ENCODE measurements at regions not wholly inside any gene's neighbourhood (a gene's known extent, or its start where the extent isn't known, plus 50 kb on each side); places are given as distances from the start of the nearest gene placed in this dataset.

GRCh38 chr17:71633391-71633849 is 487.4 kb upstream of the SOX9 start:
- H3K9me3 ChIP-seq = no peaks in the 10 kb centered on the region
- intact Hi-C loops (cut with DNase I; ENCODE audit: low total_unique reads) = no loop called here
- 17 to 34% (median 23%) methylated on average over 4 of the region's 4 CpGs for WGBS, 5 donors
- no peak for DNase-seq
- TF ChIP-seq POLR2A (IDR thresholded peaks at IDR 0.05) (no peak), CTCF (IDR thresholded peaks at IDR 0.05) (no peak), POLR2AphosphoS5 (IDR thresholded peaks at IDR 0.05) (no peak), EP300 (IDR thresholded peaks at IDR 0.05) (no peak)
- no peaks in the 10 kb centered on the region for H3K36me3 ChIP-seq
- no peak overlapping the region for H3K27ac ChIP-seq
- H3K4me3 ChIP-seq = no peak overlapping the region
- H3K27me3 ChIP-seq = no peaks in the 10 kb centered on the region
- peaks cover 0 to 15% (median 3%) of the 10 kb centered on the region in 4 donors for H3K4me1 ChIP-seq

- Histone ChIP-seq H3K4me3 (no peak overlapping the region), H3K27me3 (no peaks in the 10 kb centered on the region), H3K4me1 (peaks cover 0 to 15% (median 3%) of the 10 kb centered on the region in 4 donors), H3K27ac (no peak overlapping the region), H3K9me3 (no peaks in the 10 kb centered on the region), H3K36me3 (no peaks in the 10 kb centered on the region)
- 44 to 76% (median 62%) methylated on average over 1 of the region's 1 CpG for WGBS, 5 donors
- intact Hi-C loops (cut with DNase I; ENCODE audit: low total_unique reads) = no loop called here
- no peak for DNase-seq
- TF ChIP-seq POLR2AphosphoS5 (IDR thresholded peaks at IDR 0.05) (no peak), EP300 (IDR thresholded peaks at IDR 0.05) (no peak), CTCF (IDR thresholded peaks at IDR 0.05) (no peak), POLR2A (IDR thresholded peaks at IDR 0.05) (no peak)
Measured at GRCh38 chr17:71634376-71634775, 486.4 kb upstream of the SOX9 start.

- no peak overlapping the region for H3K27ac ChIP-seq
- DNase-seq = no peak
- no peaks in the 10 kb centered on the region for H3K36me3 ChIP-seq
- intact Hi-C loops (cut with DNase I; ENCODE audit: low total_unique reads) = no loop called here
- H3K4me1 ChIP-seq = peaks cover 0 to 15% (median 3%) of the 10 kb centered on the region in 4 donors
- no peaks in the 10 kb centered on the region for H3K27me3 ChIP-seq
- WGBS, 5 donors = 56 to 70% (median 65%) methylated on average over 5 of the region's 5 CpGs
- no peak overlapping the region for H3K4me3 ChIP-seq
- TF ChIP-seq EP300 (IDR thresholded peaks at IDR 0.05) (no peak), CTCF (IDR thresholded peaks at IDR 0.05) (no peak), POLR2A (IDR thresholded peaks at IDR 0.05) (no peak), POLR2AphosphoS5 (IDR thresholded peaks at IDR 0.05) (no peak)
- H3K9me3 ChIP-seq = no peaks in the 10 kb centered on the region
Measured at GRCh38 chr17:71635187-71635586, 485.6 kb upstream of the SOX9 start.

GRCh38 chr17:71636644-71637043 is 484.2 kb upstream of the SOX9 start:
- WGBS, 5 donors = 74 to 89% (median 80%) methylated on average over 1 of the region's 1 CpG
- H3K27me3 ChIP-seq = no peaks in the 10 kb centered on the region
- H3K27ac ChIP-seq = no peak overlapping the region
- intact Hi-C loops (cut with DNase I; ENCODE audit: low total_unique reads) = no loop called here
- TF ChIP-seq CTCF (IDR thresholded peaks at IDR 0.05) (no peak), POLR2AphosphoS5 (IDR thresholded peaks at IDR 0.05) (no peak)
- H3K9me3 ChIP-seq = no peaks in the 10 kb centered on the region
- no peaks in the 10 kb centered on the region for H3K36me3 ChIP-seq
- no peak overlapping the region for H3K4me3 ChIP-seq
- H3K4me1 ChIP-seq = peaks cover 0 to 15% (median 3%) of the 10 kb centered on the region in 4 donors
- DNase-seq = no peak

Data from stomach (tissue), 8 donors.